HUES48 (cell line): ENCODE measurements at regions not wholly inside any gene's neighbourhood (a gene's known extent, or its start where the extent isn't known, plus 50 kb on each side); places are given as distances from the start of the nearest gene placed in this dataset.

Source experiments
- H3K27ac ChIP-seq: one replicate; pipeline ENCODE4 v1.7.0; 2013; ENCODE audit warnings: low read depth, low read length, inconsistent platforms
- H3K27me3 ChIP-seq: 2 replicates; pipeline ENCODE4 v1.6.1; 2013; ENCODE audit warnings: mild to moderate bottlenecking, low read length; ENCODE audit not compliant: control insufficient read depth, insufficient read depth
- H3K36me3 ChIP-seq: 2 replicates; pipeline ENCODE4 v1.6.1; 2013; ENCODE audit warnings: low read length; ENCODE audit not compliant: control insufficient read depth, insufficient read depth
- H3K4me1 ChIP-seq: 2 replicates; pipeline ENCODE4 v1.6.1; 2013; ENCODE audit warnings: mild to moderate bottlenecking, low read length; ENCODE audit not compliant: control insufficient read depth, insufficient read depth
- H3K4me3 ChIP-seq: 2 replicates; pipeline ENCODE4 v1.5.1; 2013; ENCODE audit warnings: mild to moderate bottlenecking, low read depth, low read length
- H3K9ac ChIP-seq: 2 replicates; pipeline ENCODE4 v1.6.1; 2013; ENCODE audit warnings: mild to moderate bottlenecking, low read depth, low read length, moderate library complexity
- H3K9me3 ChIP-seq: 2 replicates; pipeline ENCODE4 v1.6.1; 2013; ENCODE audit warnings: low read length; ENCODE audit not compliant: control insufficient read depth, insufficient read depth

DNA sequence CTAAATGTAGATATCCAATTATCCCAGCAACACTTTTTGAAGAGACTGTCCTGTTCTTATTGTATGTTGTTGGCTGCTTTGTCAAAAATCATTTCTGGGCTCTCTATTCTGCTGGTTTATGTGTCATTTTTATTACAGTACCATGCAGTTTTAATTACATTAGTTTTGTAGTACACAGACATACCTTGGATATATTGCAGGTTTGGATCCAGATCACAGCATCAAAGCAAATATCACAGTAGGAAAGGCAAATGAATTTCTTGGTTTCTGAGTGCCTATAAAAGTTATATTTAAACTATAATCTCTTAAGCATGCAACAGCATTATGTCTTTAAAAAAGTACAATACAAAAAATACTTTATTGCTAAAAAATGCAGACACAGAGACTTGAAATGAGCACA is 564.2 kb upstream of the MIR17HG start:
- Histone ChIP-seq H3K27me3 (no peaks in the 10 kb centered on the region), H3K27ac (no peak overlapping the region), H3K4me3 (no peak overlapping the region), H3K9ac (no peak overlapping the region), H3K4me1 (0 out of 2 replicates have a peak, but pooled peaks cover 7% of the 10 kb centered on the region), H3K9me3 (no peaks in the 10 kb centered on the region), H3K36me3 (no peaks in the 10 kb centered on the region)

DNA sequence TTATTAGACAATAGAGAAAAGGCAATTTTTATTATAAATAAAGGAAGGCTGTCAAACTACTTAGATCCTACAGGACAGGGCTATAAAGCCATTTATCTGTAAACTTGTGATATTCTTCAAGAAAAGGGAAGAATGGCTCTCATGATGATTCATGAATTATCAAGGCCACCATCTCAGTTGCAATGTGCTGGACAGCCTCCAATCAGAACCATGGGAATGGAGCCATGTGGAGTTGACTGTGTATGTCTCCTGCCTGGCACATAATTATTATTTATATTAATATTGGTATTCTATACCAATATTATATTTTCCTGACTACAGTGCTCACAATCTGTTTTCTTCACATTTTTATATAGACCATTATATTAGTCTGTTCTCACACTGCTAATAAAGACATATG is 560.5 kb upstream of the MIR17HG start:
- H3K27ac ChIP-seq = no peak overlapping the region
- H3K36me3 ChIP-seq = no peaks in the 10 kb centered on the region
- no peak overlapping the region for H3K9ac ChIP-seq
- peaks cover 7% of the 10 kb centered on the region; the same call in 1 of the 2 replicates for H3K4me1 ChIP-seq
- no peak overlapping the region for H3K4me3 ChIP-seq
- H3K27me3 ChIP-seq = no peaks in the 10 kb centered on the region
- no peaks in the 10 kb centered on the region for H3K9me3 ChIP-seq

DNA sequence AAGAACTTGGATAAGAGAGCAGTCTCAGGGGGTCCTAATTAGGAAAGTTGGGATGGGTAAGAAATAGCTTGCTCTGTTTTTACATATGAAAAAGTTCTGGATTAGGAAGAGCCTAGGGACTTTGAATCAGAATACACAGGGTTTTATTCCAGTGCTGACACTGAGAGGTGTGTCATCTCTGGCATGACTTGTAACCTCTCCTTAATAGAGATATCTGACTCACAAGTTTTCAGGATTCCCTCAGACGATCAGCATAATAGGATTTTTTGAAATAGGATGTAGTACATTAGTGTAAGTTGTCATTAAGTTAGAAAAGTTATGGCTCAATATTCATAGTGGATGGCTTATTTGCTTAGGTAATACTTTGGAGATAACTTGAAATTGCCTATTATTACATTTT is 555.2 kb upstream of the MIR17HG start:
- no peaks in the 10 kb centered on the region for H3K27me3 ChIP-seq
- no peak overlapping the region for H3K27ac ChIP-seq
- H3K36me3 ChIP-seq = no peaks in the 10 kb centered on the region
- no peaks in the 10 kb centered on the region for H3K9me3 ChIP-seq
- H3K4me1 ChIP-seq = peaks cover 9% of the 10 kb centered on the region; the same call in 1 of the 2 replicates
- H3K9ac ChIP-seq = no peak overlapping the region
- no peak overlapping the region for H3K4me3 ChIP-seq

DNA sequence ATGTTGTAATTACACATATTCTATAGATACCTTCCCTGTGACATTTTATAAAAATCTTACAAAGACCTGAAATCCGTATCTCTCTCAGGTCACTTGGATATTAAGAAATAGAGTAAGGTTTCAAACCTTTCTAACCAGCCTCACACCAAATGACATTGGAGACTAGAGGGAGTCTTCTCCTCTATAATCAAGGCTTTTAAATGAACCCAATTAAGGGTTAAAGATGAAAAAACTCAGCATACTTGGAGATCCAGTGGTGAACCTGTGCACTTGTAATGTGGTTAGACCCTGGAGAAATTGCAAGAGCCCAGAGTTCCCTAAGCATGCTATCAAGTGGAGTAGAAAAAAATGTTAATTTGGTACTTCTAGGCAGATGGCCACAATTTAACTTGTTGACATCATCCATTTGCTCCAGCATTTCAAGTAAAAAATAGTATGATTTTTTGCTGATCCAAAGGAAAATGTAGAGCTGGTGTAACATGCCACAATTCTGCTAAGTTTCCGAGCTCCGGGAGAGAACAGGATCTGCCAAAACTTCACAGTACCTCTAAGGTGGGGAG is 554.1 kb upstream of the MIR17HG start:
- no peak overlapping the region for H3K9ac ChIP-seq
- H3K27me3 ChIP-seq = no peaks in the 10 kb centered on the region
- H3K4me1 ChIP-seq = peaks cover 9% of the 10 kb centered on the region; the same call in 1 of the 2 replicates
- H3K36me3 ChIP-seq = no peaks in the 10 kb centered on the region
- no peaks in the 10 kb centered on the region for H3K9me3 ChIP-seq
- no peak overlapping the region for H3K27ac ChIP-seq
- H3K4me3 ChIP-seq = no peak overlapping the region

DNA sequence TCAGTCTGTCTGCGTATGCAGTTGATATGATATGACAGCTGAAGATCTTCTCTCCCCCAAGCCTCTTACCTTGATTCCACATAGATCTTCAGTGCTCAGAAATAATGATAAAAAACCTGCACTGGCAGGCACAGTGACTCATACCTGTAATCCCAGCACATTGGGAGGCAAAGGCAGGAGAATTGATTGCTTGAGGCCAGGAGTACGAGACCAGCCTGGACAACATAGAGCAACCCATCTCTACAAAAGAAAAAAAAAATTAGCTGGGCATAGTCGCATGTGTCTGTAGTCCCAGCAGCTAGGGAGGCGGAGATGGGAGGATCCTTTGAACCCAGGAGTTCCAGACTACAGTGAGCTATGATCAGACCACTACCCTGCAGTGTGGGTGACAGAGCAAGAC is 551.0 kb upstream of the MIR17HG start:
- Histone ChIP-seq H3K4me3 (no peak overlapping the region), H3K27me3 (no peaks in the 10 kb centered on the region), H3K4me1 (peaks cover 9% of the 10 kb centered on the region; the same call in 1 of the 2 replicates), H3K9ac (no peak overlapping the region), H3K36me3 (no peaks in the 10 kb centered on the region), H3K27ac (no peak overlapping the region), H3K9me3 (no peaks in the 10 kb centered on the region)

DNA sequence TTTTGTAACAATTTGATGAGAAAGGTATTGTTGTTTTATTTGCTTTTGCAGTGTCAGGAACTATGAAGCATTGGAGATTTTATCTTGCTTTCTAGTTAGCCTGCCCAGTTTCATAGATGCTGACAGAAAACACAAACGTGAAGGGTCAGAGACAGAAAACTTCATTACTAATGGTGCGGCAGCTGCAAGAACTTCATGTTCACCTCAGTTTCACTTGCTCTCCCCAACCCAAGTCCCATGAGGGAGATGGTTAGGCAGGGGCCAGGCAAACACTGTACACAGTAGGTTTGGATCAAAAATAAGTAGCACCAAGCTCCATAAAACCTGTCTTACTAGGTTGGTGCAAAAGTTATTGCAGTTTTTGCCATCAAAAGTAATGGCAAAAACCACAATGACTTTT is 550.2 kb upstream of the MIR17HG start:
- H3K9me3 ChIP-seq = no peaks in the 10 kb centered on the region
- H3K27ac ChIP-seq = no peak overlapping the region
- peaks cover 3% of the 10 kb centered on the region; the same call in 1 of the 2 replicates for H3K4me1 ChIP-seq
- no peak overlapping the region for H3K9ac ChIP-seq
- H3K36me3 ChIP-seq = no peaks in the 10 kb centered on the region
- H3K27me3 ChIP-seq = no peaks in the 10 kb centered on the region
- H3K4me3 ChIP-seq = no peak overlapping the region

DNA sequence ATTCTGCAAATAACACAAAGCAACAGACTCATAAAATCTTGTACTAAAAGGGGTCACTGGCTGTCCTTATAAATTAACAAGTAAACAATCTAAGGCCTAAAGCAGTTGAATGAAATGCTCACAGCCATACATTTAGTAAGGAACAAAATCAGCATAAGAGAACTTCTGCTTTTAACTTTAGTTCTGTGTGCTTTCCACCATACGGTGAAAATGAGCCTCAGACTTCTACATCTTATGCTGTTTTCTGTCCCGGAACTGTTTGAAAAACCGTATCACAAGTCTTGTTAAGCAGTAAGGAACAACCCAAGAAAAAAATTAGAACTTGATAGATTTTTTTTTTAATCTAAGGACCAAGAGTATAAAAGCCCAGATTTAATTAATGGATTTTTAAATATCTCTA is 549.1 kb upstream of the MIR17HG start:
- Histone ChIP-seq H3K36me3 (no peaks in the 10 kb centered on the region), H3K4me1 (no peaks in the 10 kb centered on the region; the same call in 1 of the 2 replicates), H3K27me3 (no peaks in the 10 kb centered on the region), H3K9me3 (no peaks in the 10 kb centered on the region), H3K27ac (no peak overlapping the region), H3K9ac (no peak overlapping the region), H3K4me3 (no peak overlapping the region)

DNA sequence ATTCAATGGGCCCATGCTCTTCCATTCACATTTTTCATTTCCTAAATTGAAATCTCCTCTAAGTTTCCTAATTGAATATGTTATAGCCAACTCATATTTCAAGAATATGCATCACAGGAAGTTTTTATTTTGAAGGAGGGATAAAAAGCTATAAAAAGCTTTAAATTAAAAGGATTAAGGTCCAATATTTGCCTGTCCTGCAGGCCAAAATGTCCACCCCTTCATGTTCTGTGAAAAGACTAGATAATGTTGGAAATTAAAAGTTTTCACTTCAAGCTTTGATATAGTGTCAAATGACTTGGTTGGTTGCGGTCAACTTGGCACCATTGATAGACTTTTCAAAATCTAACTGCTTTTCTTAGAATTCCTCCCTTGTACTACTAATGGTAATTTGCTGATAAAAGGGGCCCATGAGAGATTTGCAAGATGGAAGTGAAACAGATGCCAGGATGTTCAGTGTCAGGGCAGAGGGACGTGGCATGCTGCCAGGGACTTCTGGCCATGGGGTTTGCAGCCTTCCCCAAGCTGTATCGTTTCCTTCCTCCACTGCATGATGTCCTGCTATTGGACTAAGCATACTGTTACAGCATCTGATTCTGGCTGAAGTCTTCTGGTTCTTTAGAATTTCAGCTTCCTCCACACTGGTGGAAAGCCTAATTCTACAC is 547.3 kb upstream of the MIR17HG start:
- no peaks in the 10 kb centered on the region for H3K27me3 ChIP-seq
- no peak overlapping the region for H3K4me3 ChIP-seq
- H3K9me3 ChIP-seq = no peaks in the 10 kb centered on the region
- no peak overlapping the region for H3K9ac ChIP-seq
- no peak overlapping the region for H3K27ac ChIP-seq
- no peaks in the 10 kb centered on the region; the same call in 1 of the 2 replicates for H3K4me1 ChIP-seq
- no peaks in the 10 kb centered on the region for H3K36me3 ChIP-seq

DNA sequence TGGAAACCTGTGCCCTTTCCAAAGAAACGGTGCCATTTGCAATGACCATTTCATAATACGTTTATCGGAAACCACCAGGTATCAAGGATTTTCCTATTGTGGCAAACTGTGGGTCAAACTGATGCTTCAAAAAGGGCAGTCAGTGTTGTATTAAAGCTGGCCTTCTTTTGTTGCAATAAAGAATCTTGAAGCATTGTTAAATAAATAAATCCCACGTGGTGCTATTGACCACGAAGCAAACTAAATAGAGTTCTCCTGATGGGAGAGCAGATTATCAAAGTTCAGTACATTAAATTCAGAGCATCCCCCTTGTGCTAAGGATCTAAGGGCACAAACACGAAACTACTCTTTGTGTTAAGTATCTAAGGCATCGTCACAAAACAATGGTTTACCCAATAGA is 545.9 kb upstream of the MIR17HG start:
- no peaks in the 10 kb centered on the region for H3K27me3 ChIP-seq
- H3K9ac ChIP-seq = no peak overlapping the region
- no peak overlapping the region for H3K27ac ChIP-seq
- H3K4me1 ChIP-seq = no peaks in the 10 kb centered on the region; the same call in 1 of the 2 replicates
- H3K9me3 ChIP-seq = no peaks in the 10 kb centered on the region
- no peak overlapping the region for H3K4me3 ChIP-seq
- no peaks in the 10 kb centered on the region for H3K36me3 ChIP-seq

DNA sequence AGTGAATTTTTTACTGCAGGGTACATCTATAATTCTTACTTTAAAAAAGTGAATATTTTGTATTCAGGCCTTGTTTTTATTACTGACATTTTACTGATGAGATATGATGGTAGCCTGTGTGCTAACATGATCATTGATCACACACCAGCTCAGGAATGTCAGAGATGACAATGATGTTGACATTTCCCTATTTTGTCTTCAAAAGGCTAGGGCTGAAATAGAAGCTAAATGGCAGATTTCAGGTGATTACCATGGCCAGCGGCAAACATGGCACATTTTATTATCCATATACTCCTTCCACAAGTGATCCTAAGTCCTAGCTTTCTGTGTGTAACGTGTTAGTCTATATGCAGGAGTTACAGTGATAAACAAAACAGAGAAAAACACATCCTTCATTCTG is 544.3 kb upstream of the MIR17HG start:
- H3K9ac ChIP-seq = no peak overlapping the region
- H3K9me3 ChIP-seq = no peaks in the 10 kb centered on the region
- H3K27me3 ChIP-seq = no peaks in the 10 kb centered on the region
- no peaks in the 10 kb centered on the region; the same call in 1 of the 2 replicates for H3K4me1 ChIP-seq
- no peak overlapping the region for H3K4me3 ChIP-seq
- no peaks in the 10 kb centered on the region for H3K36me3 ChIP-seq
- no peak overlapping the region for H3K27ac ChIP-seq

DNA sequence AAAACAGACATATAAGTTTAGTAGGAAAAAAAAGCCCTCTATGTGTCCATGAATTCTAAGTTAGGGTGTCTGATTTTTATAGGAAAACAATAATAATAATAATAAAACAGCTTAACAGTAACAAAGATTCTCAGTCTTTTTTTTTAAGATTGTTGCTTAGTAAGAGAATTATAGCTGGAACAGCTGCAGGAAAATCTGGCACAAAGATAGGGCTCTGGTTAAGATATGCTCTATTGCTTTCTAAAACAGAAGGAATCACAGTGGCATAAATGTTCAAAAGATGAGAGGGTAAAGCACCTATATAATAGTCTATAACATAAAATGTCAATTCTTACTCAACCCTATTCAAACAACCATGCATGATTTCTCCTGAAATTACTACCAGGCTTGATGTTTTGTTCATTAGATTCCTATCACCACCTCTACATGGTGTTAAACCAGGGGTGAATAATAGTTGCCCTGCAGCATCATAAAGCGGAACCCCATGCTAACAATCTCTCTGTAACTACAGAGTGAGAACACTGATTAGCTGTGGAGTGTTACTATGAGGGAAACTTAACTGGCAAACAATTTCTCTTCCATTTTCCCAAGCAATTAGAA is 541.4 kb upstream of the MIR17HG start:
- H3K27me3 ChIP-seq = no peaks in the 10 kb centered on the region
- no peaks in the 10 kb centered on the region for H3K36me3 ChIP-seq
- H3K9ac ChIP-seq = no peak overlapping the region
- no peak overlapping the region for H3K27ac ChIP-seq
- H3K4me3 ChIP-seq = no peak overlapping the region
- H3K9me3 ChIP-seq = no peaks in the 10 kb centered on the region
- no peaks in the 10 kb centered on the region; the same call in 1 of the 2 replicates for H3K4me1 ChIP-seq
